ENCODE measurements at regions not wholly inside any gene's neighbourhood (a gene's known extent, or its start where the extent isn't known, plus 50 kb on each side); places are given as distances from the start of the nearest gene placed in this dataset.

DNA sequence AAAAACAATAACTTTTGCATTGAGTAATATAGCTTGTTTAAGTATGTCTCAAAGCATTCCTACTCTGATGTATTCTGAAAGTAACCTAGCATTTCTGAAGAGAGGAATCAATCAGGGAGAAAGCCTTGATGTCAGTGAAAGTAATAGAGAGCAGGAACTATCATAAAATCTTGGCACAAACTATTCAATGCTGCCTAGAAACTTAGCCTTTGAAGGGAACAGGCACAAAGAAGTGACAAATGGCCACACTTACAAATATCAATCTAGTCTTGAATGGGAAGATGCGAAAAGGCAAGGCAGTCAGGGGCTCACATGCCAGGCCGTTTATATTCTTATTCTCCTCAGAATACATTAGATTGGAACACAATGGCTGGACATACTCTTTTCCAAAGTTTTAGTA, 576.5 kb upstream of the ANO3 start:
- TF ChIP-seq CTCF (conservative IDR thresholded peaks at IDR 0.05; ENCODE audit: low read depth, low read length) (no peak), EZH2 (IDR thresholded peaks at IDR 0.05; ENCODE audit: borderline replicate concordance, low read depth, low read length, poor library complexity, severe bottlenecking) (no peak)
